Lower leg skin (tissue), 4 donors: ENCODE measurements at regions not wholly inside any gene's neighbourhood (a gene's known extent, or its start where the extent isn't known, plus 50 kb on each side); places are given as distances from the start of the nearest gene placed in this dataset.
"Not testable (repeated sequence)": the region's sequence is repeated elsewhere in the genome, so short reads cannot be mapped to it uniquely, and the experiment has no call there.

ENCODE experiments used
- DNase-seq, 2 donors: peaks; one replicate each; pipeline ENCODE4 v3.0.0-alpha.2; 2019; ENCODE audit warnings: low spot score in 2 of 2
- H3K4me3 ChIP-seq: fragments of 200-600 bp; sonication (generic); 2 replicates; pipeline ENCODE4 v1.5.1; 2017; ENCODE audit warnings: mild to moderate bottlenecking, low read depth; ENCODE audit not compliant: poor library complexity, severe bottlenecking
- POLR2A ChIP-seq, 2 donors: fragments of 450-650 bp; IDR thresholded peaks; one replicate each; pipeline ENCODE4 v1.6.1; 2016 to 2017; ENCODE audit warnings: antibody characterized with exemption in 2 of 2, mild to moderate bottlenecking in 1 of 2, moderate library complexity in 1 of 2
- WGBS, 2 donors: methylation state at CpG; one replicate each; pipeline ENCODE4 v1.1.5; 2018; 5-methylcytosine and 5-hydroxymethylcytosine counted together
- intact Hi-C: fragments of 100-400 bp; cut with DNase I; formaldehyde crosslinking; loops from one replicate; pipeline ENCODE4 v1.15.0; 2023; ENCODE audit warnings: low total_unique reads
- TF ChIP-seq, protein P1 (sequence below), 3 donors: fragments of 450-650 bp; IDR thresholded peaks; one replicate each; pipeline ENCODE4 v1.5.1; 2016; ENCODE audit warnings: antibody characterized with exemption in 3 of 3, mild to moderate bottlenecking in 3 of 3, moderate library complexity in 2 of 3

DNA sequence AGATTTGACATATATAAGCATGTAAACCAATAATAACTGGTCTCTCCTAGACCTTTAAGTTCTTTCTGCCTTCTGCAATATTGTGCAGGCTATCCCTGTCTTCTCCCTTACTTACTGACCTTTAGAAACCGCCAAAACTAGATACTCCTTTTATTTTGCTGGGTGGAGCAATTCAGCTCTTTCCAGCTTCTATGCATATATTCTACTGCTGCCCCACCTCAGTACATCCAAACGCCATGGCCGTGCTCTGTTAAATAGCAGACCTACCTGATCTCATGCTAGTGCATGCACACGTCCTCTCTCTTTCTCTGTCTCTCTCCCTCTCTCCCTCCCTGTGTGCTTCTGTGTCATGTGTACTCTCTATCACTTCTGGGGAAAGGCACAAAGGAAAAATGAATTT is 76.7 kb upstream of the CAPRIN1 start:
- no peak for DNase-seq
- 57 to 66% methylated on average over 4 of the region's 4 CpGs for WGBS, 2 donors
- no peak overlapping the region for H3K4me3 ChIP-seq
- intact Hi-C loops: loop anchor here (5.0 kb wide), 1 partner anchor 118 kb away; no protein-coding TSS in a partner anchor
- TF ChIP-seq, protein P1, sequence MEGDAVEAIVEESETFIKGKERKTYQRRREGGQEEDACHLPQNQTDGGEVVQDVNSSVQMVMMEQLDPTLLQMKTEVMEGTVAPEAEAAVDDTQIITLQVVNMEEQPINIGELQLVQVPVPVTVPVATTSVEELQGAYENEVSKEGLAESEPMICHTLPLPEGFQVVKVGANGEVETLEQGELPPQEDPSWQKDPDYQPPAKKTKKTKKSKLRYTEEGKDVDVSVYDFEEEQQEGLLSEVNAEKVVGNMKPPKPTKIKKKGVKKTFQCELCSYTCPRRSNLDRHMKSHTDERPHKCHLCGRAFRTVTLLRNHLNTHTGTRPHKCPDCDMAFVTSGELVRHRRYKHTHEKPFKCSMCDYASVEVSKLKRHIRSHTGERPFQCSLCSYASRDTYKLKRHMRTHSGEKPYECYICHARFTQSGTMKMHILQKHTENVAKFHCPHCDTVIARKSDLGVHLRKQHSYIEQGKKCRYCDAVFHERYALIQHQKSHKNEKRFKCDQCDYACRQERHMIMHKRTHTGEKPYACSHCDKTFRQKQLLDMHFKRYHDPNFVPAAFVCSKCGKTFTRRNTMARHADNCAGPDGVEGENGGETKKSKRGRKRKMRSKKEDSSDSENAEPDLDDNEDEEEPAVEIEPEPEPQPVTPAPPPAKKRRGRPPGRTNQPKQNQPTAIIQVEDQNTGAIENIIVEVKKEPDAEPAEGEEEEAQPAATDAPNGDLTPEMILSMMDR (IDR thresholded peaks at IDR 0.05): no peak
- no peak for TF ChIP-seq POLR2A (IDR thresholded peaks at IDR 0.05)

- 76 to 77% methylated on average over 12 of the region's 12 CpGs for WGBS, 2 donors
- not testable (repeated sequence) for DNase-seq, H3K4me3 ChIP-seq
- intact Hi-C loops: loop anchor here (5.0 kb wide), 1 partner anchor 114 kb away; no protein-coding TSS in a partner anchor
These were observed 79.7 kb upstream of the LMO2 start for GRCh38 chr11:33971530-33971929.

GRCh38 chr11:33970984-33971466 is 79.1 kb upstream of the LMO2 start:
- intact Hi-C loops: loop anchor here (5.0 kb wide), 1 partner anchor 114 kb away; no protein-coding TSS in a partner anchor
- peak; percentile 37 to 85 for DNase-seq
- WGBS, 2 donors: 13 to 15% methylated on average over 8 of the region's 8 CpGs
- no peak for TF ChIP-seq POLR2A (IDR thresholded peaks at IDR 0.05)
- TF ChIP-seq, protein P1 (IDR thresholded peaks at IDR 0.05): peak in 1 of 3 donors; percentile 63
- no peak overlapping the region for H3K4me3 ChIP-seq

DNA sequence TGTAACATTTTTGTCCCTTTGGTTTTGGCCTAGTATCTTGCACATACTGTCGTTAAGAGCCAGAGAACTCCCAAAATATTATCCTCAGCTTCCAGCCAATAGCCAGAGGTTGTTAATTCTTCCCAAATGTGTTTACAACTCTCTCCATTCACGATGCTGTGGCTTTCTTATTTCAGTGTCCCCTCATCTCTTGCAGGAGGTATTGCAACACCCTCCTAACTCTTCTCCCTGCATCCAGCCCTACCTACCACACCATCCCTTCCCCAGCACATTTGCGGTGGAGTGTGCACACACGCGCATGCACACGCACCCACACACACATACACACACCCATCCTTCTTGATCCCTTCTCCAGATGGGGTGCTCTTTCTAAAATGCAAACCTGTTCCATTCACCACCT is 75.6 kb upstream of the LMO2 start:
- 73 to 82% methylated on average over 6 of the region's 6 CpGs for WGBS, 2 donors
- intact Hi-C loops: no loop called here
- no peak for DNase-seq
- TF ChIP-seq, protein P1 (IDR thresholded peaks at IDR 0.05): no peak
- TF ChIP-seq POLR2A (IDR thresholded peaks at IDR 0.05): no peak
- no peak overlapping the region for H3K4me3 ChIP-seq

DNA sequence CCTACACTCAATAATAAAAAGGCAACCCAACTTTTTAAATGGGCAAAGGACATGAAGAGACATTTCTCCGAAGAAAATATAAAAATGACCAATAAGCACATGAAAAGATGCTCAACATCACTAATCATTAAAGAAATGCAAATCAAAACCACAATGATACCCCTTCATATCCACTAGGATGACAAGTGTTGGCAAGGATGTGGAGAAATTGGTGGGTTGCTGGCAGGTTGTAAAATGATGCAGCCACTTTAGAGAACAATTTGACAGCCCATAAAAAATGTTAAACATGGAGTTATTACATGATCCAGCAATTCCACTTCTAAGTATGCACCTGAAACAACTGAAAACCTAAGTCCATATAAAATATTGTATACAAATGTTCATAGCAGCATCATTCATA is 73.2 kb upstream of the LMO2 start:
- TF ChIP-seq, protein P1 (IDR thresholded peaks at IDR 0.05): no peak
- TF ChIP-seq POLR2A (IDR thresholded peaks at IDR 0.05): no peak
- intact Hi-C loops: no loop called here
- DNase-seq: no peak
- H3K4me3 ChIP-seq: no peak overlapping the region
- 88% methylated on average over 1 of the region's 1 CpG for WGBS, 2 donors

- intact Hi-C loops: no loop called here
- WGBS, 2 donors: 78 to 88% methylated on average over 3 of the region's 3 CpGs
- TF ChIP-seq, protein P1 (IDR thresholded peaks at IDR 0.05): no peak
- no peak for TF ChIP-seq POLR2A (IDR thresholded peaks at IDR 0.05)
- DNase-seq: no peak
- H3K4me3 ChIP-seq: no peak overlapping the region
These were observed 68.1 kb upstream of the LMO2 start for GRCh38 chr11:33959855-33960400.
